Sciatic nerve (tissue), 2 donors: ENCODE measurements at regions not wholly inside any gene's neighbourhood (a gene's known extent, or its start where the extent isn't known, plus 50 kb on each side); places are given as distances from the start of the nearest gene placed in this dataset.
"Not testable (repeated sequence)": the region's sequence is repeated elsewhere in the genome, so short reads cannot be mapped to it uniquely, and the experiment has no call there.

Experiments
- ATAC-seq: fragments of 200-7000 bp; cut with Tn5 transposase; one replicate; pipeline ENCODE4 v1.9.1; 2020; ENCODE audit warnings: mild to moderate bottlenecking, moderate library complexity
- DNase-seq: peaks from one replicate; pipeline ENCODE4 v3.0.0-alpha.2; 2020; ENCODE audit warnings: low spot score
- intact Hi-C: fragments of 100-400 bp; cut with DNase I; formaldehyde crosslinking; loops from one replicate; pipeline ENCODE4 v1.14.2; 2022
- donor health status: DM: no; HTN: no; CAD: no.
- donor health status: DM: no; HTN: no; CAD: no.

DNA sequence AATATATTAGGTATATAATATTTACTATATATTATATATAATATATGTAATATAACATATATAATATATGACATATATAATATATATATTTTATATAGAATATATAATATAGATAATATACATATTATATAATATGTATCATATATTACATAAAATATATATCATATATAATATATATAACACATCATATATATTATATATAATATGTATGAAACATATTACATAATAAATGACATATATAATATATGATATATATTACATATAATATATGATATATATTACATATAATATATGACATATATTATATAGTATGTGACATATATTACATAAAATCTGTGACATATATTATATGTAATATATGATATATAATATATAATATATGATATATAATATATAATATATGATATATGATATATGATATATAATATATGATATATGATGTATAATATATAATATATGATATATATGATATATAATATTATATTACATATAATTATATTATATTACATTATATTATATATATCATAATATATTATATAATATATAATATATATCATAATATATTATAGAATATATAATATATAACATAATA, 119.5 kb upstream of the RIMBP3 start:
- intact Hi-C loops: no loop called here
- ATAC-seq (no peak), DNase-seq (no peak)

DNA sequence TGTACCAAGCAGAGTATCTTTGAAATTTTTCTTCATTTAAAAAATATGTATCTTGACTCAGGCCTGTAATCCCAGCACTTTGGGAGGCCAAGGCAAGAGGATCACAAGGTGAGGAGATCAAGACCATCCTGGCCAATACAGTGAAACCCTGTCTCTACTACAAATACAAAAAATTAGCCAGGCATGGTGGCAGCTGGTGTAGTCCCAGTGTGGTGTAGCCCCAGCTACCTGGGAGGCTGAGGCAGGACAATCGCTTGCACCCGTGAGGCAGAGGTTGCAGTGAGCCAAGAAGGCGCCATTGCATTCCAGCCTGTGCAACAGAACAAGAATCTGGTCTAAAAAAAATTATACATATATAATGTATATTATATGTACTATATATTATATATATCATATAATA, 118.7 kb upstream of the RIMBP3 start:
- intact Hi-C loops: not testable (repeated sequence)
- ATAC-seq: peak; percentile 50
- peak; percentile 46 for DNase-seq
